ENCODE measurements at regions not wholly inside any gene's neighbourhood (a gene's known extent, or its start where the extent isn't known, plus 50 kb on each side); places are given as distances from the start of the nearest gene placed in this dataset.
A peak's percentile ranks its signal among the peaks of the same experiment; 100 is the strongest.

DNA sequence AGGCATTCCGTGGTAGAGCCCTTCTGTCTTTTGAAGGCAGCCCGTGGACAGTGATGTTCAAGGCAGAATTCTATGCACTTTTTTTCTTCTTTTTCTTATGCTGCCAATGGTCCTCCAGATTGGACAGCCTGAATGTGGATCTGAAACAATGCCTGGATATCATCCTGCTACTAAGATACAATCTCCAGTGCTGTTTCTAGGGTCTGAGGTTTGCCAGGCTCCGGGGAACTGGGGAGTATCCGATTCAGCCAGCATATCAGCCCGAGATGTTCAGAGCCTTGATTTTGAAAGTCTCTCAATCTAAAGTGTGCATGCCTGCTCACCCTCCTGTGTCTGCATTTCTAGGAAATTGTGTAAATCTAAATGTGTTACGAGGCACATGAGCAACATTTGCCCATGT, 103.8 kb upstream of the WWC1 start:
- DNase-seq (ENCODE audit: low read depth, low spot score) = no peak

DNA sequence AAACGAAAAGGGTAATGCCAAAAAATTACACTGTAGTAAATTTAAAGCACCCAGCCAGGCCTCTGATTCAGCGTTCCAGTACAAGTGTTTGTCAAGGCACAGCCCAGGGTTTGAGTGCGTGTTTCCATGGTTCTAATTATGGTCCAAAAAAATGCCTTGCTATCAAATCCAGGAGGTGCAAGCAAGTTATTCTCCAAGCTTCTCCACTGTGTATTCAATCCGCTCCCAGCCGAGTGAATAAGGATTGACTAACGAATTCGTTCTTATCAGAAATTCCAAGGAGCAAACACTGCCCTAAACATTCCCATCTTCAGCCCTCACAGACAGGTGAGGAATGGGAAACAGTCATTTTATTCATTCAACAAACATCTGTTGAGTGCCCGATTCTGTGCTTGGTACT, 103.3 kb upstream of the WWC1 start:
- no peak for DNase-seq (ENCODE audit: low read depth, low spot score)

DNA sequence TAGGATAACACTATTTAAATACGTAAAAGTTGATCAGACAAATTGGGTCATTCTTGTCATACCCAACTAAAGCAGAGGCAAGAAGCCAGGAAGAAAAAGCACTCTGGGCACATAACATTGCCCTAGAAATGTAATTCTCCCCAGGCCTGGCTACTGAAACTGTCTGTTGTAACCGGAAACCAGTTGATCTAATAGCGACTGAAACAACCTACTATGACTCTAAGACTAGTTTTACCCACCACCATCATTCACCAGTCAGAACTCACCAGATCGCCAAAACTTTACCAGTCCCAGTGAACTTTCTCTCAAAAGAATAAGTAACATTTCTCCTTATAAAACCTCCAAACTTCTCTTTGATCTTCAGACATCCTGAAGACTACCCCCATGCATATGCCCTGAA, 99.3 kb upstream of the WWC1 start:
- no peak for DNase-seq (ENCODE audit: low read depth, low spot score)

DNA sequence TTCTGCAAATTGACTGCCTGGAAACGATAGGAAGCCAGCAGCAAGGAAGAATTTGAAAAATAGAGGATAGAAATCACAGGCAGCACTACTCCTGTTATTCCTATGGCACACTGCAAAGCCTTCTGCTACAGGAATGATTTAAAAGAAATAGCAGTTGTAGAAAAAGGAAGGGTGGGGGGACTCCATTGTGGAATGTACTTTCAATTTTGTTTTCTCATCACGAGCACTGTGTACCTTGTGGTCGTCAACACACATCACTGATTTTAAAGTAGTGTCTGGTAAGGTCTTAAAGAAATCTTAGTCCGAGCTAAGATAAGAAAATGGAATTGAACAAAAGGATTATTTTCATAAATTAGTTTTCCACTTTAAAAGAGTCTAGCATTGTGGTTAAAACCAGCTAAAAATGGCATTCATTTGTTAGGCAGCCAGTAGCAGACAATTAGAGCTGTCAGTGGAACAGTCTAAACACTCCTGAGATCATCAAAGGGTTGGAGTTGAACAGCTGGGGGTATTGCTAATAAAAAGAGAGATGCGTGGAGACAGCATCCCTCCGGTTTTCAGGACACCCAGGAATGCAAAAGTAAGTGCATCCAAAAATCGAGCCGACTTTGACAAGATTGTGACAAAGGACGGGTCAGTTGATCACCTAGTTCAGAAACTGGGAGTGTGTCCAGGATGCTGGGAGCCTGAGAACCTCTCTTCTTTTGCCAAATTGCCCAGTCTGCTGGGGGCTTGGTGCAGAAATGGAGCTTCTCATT, 97.8 kb upstream of the WWC1 start:
- DNase-seq (ENCODE audit: low read depth, low spot score) = no peak

DNA sequence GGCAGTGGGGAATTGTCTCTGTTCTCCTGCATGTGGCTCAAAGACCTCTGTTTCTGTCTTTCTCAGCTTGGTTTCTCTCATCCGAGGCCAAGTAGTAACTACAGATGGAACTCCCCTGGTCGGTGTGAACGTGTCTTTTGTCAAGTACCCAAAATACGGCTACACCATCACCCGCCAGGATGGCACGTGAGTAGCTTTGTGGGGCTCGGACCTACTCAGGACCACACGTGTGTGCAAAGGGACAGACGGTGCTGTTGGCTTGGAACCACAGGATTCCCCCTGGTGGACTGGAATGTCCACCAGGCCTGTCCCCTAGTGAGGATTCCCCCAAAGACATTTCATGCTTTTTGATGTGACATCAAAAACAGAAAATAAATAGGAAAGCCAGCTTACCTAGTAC, 96.3 kb upstream of the WWC1 start:
- no peak for DNase-seq (ENCODE audit: low read depth, low spot score)

DNA sequence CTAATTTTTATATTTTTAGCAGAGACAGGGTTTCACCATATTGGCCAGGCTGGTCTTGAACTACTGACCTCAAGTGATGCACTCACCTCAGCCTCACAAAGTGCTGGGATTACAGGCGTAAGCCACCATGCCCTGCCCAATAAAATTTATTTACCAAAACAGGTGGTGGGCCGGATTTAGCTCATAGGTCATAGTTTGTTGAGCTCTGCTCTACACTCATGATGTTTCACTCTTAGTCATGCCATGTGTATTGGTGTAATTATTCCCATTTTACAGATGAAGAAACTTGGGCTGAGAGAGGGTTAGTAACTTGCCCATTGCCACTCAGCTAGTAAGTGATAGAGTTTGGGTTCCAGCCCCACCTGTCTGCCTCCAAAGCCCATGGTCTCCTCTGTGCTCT, 93.1 kb upstream of the WWC1 start:
- DNase-seq (ENCODE audit: low read depth, low spot score) = no peak

DNA sequence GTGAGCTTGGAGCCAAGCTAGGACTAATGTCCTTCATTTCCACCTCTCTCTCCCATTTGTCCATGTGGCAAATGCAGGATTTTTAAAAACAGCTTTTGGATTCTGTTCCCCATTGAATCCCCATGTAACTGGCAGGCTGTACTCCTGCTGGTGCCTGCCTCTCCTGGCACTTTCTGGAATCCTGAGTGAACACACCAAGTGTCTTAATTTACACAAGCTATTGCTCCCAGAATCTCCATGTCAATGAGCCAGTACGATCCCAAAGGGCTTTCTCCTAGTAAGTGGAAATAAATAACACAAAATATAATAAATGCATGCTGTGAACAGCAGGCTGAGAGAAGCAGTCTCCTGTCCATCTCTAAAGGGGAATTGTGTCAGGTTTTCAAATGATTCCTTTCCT, 88.4 kb upstream of the WWC1 start:
- no peak for DNase-seq (ENCODE audit: low read depth, low spot score)

DNA sequence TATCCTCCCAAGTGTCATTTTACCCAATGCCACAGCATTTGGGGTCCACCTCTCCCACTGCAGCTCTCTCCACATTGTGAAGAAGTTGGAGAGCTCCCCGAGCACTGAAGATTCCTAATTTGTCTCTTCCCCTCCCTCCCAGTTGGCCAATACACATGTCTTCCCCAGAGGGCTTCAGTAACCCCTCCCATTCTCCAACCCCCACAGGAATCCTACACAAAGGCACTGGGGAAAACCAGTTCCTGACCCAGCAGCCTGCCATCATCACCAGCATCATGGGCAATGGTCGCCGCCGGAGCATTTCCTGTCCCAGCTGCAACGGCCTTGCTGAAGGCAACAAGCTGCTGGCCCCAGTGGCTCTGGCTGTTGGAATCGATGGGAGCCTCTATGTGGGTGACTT, 87.3 kb upstream of the WWC1 start:
- no peak for DNase-seq (ENCODE audit: low read depth, low spot score)

DNA sequence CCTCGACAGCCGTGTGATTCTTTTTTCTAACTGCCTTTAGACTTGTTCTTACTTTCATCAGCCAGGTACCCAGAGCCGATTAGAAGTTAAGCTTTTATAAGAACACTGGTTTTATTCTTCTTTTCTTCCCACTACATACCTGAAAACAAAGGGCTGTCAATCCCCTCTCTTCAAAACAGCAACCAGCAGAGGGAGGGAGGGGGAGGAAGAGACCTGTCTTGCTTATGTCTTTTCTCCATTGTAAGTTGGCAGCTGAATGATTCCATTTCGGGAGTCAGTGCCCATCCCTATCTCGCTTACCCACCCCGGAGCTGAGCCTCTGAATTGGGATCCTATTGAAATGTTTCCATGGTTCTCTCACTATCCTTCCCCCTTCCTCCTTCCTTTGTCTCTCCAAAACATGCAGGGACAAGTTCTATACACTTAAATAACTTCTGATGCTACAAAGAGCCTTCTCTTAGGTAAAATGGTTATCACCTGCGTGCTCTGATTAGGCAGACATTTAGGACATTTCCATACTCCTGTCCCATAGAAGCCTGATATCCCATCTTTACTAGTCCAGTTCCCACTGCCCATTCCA, 83.9 kb upstream of the WWC1 start:
- DNase-seq (ENCODE audit: low read depth, low spot score) = no peak

DNA sequence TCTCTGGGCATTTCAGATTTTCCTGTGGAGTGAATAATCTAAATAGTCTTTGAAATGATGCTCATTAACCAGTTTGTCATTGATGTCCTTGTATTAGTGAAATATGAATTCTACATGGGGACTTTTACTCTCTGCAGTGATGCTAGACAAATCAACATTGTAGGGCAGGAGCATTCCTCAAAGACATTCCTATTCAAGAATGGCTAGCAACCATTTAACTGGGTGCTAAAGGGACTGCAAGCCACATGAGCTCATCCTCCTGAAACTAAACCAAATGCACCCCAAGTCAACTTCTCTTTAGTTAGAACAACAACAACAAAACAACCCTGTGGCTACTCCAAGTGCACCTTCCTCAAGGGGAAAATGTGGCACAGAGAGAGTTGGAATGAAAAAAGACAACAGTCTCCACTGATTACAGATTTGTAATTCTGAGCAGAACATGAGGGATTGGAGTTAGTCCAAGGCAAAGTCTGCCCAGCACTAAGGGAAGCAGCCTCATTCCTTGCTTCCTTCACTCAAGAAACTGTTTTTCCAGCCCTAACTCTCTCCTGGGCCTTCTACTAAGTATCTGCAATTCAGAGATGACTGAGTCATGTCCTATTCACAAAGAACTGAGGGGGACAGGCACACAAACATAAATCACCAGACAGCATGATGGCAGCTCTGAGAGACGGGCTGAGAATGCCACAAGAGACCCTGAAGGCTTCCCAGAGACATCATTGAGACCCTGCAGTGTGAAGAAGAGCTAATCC, 82.0 kb upstream of the WWC1 start:
- no peak for DNase-seq (ENCODE audit: low read depth, low spot score)

DNA sequence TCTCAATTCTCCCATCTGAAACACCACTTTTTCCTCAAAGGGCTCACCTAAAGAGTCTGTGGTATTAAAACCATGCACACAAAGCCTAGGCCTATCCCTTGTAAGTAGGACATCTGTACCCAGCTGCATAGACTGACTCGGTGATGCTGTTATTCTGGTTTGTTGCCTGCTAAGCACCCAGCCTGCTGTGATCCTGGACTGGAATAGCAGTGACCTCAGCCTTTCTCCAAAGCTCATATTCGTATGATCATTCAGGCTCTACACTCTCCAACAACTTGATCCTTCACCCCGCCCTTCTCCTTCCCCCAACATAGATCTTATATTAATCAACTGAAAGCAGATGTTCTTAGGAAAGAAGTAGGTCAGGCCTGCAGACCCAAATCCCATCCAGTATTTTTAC, 81.4 kb upstream of the WWC1 start:
- no peak for DNase-seq (ENCODE audit: low read depth, low spot score)

DNA sequence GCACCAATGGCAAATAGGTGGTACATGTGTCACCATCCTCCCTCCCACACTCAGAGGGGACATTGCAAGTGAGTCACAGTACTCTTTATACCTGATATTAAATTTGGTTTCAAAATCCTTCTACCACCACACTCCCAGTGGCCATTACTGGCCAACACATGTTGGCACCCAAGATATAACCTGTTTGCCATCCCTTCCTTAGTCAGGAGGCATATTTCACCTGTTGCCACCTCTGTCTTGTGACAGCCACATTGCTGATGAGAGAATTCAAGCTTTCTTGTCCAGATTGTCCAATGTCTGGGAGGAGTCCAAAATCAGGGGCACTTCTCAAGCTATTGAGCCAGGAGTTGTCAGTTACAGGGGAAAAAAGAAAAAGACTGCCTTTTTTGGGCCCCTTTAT, 80.2 kb upstream of the WWC1 start:
- DNase-seq (ENCODE audit: low read depth, low spot score) = no peak

DNA sequence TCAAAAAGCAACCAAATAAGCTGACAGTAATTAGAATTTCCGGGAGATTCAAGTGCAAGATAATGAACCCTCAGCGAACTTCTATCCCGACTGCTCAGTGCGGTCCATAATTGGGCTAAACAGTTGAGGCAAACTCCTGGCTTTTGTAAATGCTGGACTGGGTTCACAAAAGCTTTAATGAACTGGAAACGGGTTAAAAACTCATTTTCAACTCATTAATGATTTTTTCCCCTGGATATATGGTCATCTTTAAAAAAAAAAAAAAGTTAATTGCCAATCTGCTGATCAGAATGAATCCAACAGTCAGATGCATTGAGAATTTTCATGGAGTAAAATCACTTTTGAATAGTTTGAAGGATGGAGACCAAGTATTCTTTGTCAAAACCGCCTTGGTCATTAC, 79.5 kb upstream of the WWC1 start:
- DNase-seq (ENCODE audit: low read depth, low spot score) = no peak

DNA sequence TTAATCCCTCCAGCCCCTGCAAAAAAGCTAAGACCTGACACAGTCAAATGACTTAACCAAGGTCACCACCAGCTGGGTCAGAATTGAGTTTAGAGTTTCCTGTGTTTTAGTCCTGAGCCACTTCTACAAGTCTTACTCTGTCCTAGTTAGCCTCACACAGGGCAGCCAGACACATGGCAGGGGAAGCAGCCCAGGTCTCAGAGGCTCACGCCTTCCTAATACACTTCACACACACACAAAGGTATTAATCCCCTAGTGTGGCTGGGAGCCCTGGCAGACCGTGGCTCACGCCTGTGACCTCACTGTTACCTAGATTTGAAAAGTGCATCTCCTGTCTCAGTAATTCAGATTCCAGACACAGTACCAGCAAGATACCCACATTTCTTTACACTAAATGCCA, 77.4 kb upstream of the WWC1 start:
- no peak for DNase-seq (ENCODE audit: low read depth, low spot score)

DNA sequence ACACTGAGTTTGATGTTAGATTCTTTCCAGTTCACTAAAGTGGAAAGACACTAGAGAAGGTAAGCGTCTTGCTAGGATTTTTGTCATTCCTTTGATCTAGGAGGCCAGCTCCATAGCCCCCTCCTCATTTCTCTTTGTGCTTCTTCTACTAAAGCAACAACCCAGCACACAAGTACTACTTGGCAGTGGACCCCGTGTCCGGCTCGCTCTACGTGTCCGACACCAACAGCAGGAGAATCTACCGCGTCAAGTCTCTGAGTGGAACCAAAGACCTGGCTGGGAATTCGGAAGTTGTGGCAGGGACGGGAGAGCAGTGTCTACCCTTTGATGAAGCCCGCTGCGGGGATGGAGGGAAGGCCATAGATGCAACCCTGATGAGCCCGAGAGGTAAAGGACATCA, 76.6 kb upstream of the WWC1 start:
- no peak for DNase-seq (ENCODE audit: low read depth, low spot score)

DNA sequence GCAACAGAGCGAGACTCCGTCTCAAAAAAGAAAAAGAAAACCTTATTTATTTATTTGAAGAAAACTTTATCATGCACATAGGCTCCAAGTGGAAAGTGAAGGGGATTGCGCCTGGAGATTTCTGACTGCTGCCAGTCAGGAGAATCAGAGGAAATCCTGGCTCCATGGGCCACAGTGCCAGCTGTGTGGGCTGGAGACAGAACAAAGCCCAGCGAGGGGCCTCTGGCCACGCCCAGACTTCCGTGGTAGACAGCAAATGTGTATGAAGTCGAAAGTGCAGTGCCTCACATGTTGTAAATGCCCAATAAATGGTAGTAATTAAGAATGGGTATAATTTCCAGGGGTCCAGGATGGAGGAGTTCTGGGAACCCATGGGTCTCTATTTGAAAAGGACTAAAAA, 75.8 kb upstream of the WWC1 start:
- DNase-seq (ENCODE audit: low read depth, low spot score) = no peak

DNA sequence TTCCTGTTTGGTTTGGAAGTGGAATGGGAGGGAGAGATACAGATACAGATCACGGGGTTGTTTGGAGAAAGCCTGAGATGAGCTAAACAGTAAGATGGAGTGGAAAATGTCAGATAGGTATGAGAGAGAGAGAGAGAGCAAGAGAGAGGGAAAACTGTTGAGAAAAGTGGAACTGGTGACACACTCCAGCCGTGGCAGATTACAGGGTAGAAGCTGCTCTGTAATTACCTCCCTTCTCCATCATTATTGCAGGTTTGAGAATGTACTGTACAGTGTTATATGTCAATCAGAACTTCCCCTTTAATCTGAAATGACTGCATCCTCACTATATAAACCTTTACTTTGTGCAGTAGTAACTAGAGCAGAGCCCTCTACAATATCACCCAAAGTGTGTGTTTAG, 74.5 kb upstream of the WWC1 start:
- DNase-seq (ENCODE audit: low read depth, low spot score) = no peak

DNA sequence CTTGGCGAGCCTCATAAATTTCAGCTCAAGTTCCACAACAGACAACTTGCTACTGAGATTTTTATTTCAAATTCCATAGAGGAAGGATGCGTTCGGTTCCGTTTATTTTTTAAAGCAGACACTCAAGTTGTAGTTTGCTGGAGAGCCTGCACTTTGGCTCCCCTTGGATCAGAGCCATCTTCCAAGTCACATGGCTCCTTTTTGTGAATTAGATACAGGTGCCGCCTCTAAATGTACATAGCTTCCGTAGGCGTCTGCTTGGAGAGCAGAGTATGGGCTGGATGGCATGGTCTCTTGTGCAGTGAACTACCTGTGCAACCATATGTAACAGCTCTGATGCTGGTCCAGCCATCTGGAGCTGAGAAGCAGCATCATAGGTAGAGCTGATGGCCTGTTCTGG, 73.9 kb upstream of the WWC1 start:
- DNase-seq (ENCODE audit: low read depth, low spot score) = no peak

DNA sequence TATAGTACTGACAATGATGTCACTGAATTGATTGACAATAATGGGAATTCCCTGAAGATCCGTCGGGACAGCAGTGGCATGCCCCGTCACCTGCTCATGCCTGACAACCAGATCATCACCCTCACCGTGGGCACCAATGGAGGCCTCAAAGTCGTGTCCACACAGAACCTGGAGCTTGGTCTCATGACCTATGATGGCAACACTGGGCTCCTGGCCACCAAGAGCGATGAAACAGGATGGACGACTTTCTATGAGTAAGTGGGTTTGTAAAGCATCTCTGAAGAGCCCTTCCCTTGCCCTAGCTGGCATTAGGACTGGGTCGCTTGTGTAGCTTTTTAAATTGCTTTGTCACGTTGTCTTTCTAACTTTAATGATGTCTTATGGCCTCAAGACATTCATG, 72.7 kb upstream of the WWC1 start:
- DNase-seq (ENCODE audit: low read depth, low spot score) = no peak

DNA sequence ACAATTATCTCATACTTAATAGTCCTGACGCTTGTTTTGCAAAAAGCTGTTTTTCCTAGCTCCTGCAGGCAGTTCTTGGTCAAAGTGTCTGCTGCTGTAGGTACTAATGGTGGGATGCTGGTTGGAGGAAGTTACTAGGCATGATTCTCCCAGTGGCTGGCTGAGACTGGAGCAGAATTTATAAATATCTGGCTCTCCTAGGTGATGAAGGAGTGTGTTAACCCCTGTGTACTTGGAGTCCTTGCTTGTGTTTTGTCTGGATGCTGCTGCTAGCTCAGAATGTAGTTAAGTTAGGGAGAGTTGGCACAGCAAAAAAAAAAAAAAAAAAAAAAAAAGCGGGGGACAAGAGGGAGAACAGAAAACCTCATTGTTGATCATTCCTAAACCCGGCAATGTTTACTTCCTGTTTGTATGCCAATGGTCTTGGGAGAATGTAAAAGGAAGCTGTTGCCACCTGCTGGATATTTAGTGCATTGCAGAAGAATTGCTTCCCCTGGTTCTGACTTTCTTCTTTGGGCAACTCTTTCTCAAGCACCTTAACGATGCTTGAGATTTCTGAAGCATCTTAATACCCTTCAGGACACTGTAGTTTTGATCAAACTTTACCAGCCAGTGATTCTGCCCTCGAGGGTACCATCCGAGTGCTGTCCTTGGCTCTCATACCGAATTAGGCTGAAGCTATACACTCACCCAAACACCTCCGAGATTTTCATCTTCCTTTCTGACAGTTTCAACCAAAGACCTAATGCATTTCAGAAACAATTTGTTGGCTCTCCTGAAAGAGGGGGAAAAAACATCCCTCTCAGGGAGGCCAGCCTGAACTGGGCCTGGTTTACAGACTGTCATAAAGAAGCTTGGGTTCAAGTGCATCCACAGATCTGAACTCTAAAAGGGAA, 71.7 kb upstream of the WWC1 start:
- peak; percentile 11 for DNase-seq (ENCODE audit: low read depth, low spot score)

DNA sequence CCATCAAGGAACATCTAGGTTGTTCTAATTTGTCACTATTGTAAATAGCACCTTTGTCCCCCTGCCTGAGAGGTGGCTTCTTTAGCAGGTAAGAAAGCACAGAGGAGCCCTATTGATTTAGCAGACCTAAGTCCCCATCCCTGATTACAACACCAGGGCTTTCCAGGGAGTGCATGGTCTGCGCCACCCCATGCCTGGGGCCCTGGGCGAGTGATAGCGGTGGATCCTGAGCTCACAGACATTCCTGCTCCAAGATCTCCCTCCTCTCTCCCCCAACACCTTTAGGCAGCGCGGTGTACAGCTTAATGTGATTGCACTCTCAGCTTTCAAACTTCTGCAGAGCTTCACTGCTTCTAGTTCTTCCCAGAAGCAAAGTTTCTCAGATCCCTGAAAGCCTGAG, 67.4 kb upstream of the WWC1 start:
- no peak for DNase-seq (ENCODE audit: low read depth, low spot score)

DNA sequence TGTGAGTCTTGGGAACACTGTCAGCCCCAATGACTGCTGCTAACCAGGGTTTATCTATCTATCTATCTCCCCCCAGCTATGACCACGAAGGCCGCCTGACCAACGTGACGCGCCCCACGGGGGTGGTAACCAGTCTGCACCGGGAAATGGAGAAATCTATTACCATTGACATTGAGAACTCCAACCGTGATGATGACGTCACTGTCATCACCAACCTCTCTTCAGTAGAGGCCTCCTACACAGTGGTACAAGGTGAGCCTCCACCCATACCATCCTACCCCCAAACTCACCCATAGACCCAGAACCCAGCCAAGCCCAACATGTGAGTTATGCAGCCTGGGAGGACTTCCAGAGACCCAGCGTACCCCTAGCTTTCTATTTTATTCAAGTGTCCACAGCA, 65.4 kb upstream of the WWC1 start:
- DNase-seq (ENCODE audit: low read depth, low spot score) = no peak

Data from pulmonary artery endothelial cell (primary cell).